ENCODE measurements at regions not wholly inside any gene's neighbourhood (a gene's known extent, or its start where the extent isn't known, plus 50 kb on each side); places are given as distances from the start of the nearest gene placed in this dataset.

GRCh38 chr11:71198141-71198822 is 54.1 kb downstream of the SHANK2 start:
- no peak for TF ChIP-seq BHLHE40 (IDR thresholded peaks at IDR 0.05; ENCODE audit: borderline replicate concordance)
- TF ChIP-seq SP1 (IDR thresholded peaks at IDR 0.05): no peak
- TF ChIP-seq TARDBP (IDR thresholded peaks at IDR 0.05): no peak
- TF ChIP-seq FOXK2 (IDR thresholded peaks at IDR 0.05): no peak
- TF ChIP-seq ELF4 (IDR thresholded peaks at IDR 0.05): no peak
- no peak for TF ChIP-seq ZNF384 (IDR thresholded peaks at IDR 0.05)
- TF ChIP-seq PKNOX1 (IDR thresholded peaks at IDR 0.05): no peak
- no peak for TF ChIP-seq NFRKB (IDR thresholded peaks at IDR 0.05)
- no peak for TF ChIP-seq FOXM1 (IDR thresholded peaks at IDR 0.05; ENCODE audit: borderline replicate concordance)
- TF ChIP-seq FOXA1 (IDR thresholded peaks at IDR 0.05): no peak
- no peak for TF ChIP-seq CTBP1 (IDR thresholded peaks at IDR 0.05; ENCODE audit: borderline replicate concordance)
- no peak for TF ChIP-seq LEF1 (IDR thresholded peaks at IDR 0.05; ENCODE audit: borderline replicate concordance)
